Activated CD4-positive, alpha-beta T cell treated with anti-CD3 and anti-CD28 coated beads, Interleukin-2, amount 50 U/mL, for 48 hours (primary cell): ENCODE measurements at regions not wholly inside any gene's neighbourhood (a gene's known extent, or its start where the extent isn't known, plus 50 kb on each side); places are given as distances from the start of the nearest gene placed in this dataset.

Source experiments
- DNase-seq, 2 experiments: peaks; one replicate each; pipeline ENCODE4 v3.0.0-alpha.2; 2020

- DNase-seq, result no peak
These were observed 62.0 kb upstream of the SIX3 start for GRCh38 chr2:44879269-44880124.

DNA sequence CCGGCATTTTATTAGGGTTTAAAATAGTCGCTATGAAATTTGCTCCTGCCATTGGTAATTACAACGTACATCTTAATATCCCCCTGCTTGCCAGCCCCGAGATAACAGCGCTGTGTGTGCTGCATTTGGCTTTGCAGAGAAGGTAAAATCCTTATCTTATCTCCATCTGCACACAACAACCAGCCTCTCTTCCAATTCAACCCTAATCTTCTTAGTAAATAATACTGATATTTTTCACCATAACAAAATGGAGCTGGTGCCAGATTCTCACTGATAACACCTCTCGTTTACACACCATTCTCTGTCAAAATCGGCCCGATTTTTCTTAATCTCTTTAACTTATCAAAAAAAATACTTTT lies 61.4 kb upstream of the SIX3 start:
- DNase-seq, result no peak

- DNase-seq, result no peak
These were observed 59.6 kb upstream of the SIX3 start for GRCh38 chr2:44881856-44882255.

DNA sequence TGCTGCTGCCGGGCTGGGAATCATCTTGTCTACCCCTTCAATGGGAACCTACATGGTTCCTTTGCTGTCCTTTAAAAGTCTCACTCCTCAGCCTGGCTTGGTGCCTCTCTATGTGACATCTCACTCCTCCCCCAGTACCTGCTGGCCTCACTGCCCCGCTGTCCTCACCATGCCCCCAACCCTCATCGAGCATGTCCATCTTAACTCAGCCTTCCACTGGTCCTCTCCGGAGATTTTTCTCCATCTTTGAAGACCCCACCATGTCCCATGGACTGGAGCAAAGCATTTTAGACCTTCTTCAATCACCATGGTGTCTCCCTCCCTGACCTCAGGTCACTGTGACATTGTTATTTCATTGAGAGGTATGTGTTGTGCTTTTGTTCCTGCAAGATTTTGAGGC lies 58.1 kb upstream of the SIX3 start:
- no peak for DNase-seq

DNA sequence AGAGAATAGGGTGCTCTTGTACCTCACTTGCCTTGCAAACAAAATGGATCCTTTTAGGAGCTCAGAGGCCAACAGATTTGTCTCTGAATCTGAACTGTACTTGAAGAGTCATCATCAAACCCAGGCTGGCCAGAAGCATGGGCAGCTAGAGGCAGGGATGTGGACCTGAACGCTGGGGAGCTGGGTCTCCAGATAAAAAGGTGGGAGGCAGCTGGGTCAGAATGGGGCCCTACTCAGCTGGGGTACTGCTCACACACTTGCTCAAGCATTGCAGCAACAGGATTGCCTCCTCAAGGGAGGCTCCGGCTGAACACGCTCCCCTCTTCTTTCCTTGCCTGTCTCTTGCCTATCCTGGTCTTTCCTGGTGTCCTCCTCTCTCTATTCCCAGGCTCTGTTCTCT lies 57.3 kb upstream of the SIX3 start:
- no peak for DNase-seq

- DNase-seq, result no peak
These were observed 56.8 kb upstream of the SIX3 start for GRCh38 chr2:44884677-44885076.

GRCh38 chr2:44886414-44886813 lies 55.1 kb upstream of the SIX3 start:
- DNase-seq, result no peak

- no peak for DNase-seq
These were observed 52.4 kb upstream of the SIX3 start for GRCh38 chr2:44889096-44889495.
